SK-N-DZ (cell line): ENCODE measurements at regions not wholly inside any gene's neighbourhood (a gene's known extent, or its start where the extent isn't known, plus 50 kb on each side); places are given as distances from the start of the nearest gene placed in this dataset.

Experiments used
- DNase-seq: peaks from one replicate; pipeline ENCODE4 v3.0.0-alpha.2; 2015; ENCODE audit warnings: low spot score

- DNase-seq: no peak
These were observed 551.2 kb downstream of the EFNB2 start for GRCh38 chr13:105984236-105984635.

- no peak for DNase-seq
These were observed 553.1 kb downstream of the EFNB2 start for GRCh38 chr13:105982219-105982930.

DNA sequence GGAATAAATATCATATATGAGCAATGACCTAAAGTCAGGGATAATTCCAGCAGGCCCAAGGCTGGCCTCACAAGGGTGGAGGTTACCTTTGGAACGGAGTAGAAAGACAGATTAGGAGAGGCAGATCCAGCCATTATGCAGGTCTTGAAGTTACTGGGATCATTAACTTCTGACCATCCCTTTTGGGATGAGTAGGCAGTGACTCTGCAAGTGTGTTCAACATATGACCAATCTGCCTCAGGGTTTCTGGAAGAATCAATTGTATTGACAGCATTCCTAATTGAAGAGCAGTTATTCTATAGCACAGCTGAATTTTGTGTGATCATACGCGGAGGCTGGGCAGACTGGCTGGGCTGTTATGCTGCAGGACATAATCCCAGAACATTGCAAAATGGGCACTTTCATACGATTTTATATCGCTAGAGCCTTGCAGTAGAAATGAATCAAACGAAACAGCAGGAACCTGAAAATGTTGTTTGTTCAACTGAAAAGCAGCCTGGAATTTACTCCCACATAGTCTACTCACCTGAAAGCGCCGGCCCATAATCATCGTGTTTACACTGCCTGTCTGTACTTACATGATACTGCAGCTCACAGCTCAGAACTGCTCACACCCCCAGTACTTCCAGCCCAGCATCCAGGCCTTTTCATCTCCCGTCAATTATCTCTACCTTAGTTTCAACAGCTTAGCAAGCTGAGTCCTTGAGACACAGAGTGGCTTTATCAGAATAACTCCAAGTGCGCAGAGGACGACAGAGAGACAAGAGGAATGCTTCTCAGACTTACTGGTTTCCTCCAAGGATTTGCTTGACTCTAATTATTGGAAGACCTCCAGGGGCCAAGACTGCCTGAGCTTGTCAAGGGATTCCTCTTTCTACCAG, 556.1 kb downstream of the EFNB2 start:
- no peak for DNase-seq

DNA sequence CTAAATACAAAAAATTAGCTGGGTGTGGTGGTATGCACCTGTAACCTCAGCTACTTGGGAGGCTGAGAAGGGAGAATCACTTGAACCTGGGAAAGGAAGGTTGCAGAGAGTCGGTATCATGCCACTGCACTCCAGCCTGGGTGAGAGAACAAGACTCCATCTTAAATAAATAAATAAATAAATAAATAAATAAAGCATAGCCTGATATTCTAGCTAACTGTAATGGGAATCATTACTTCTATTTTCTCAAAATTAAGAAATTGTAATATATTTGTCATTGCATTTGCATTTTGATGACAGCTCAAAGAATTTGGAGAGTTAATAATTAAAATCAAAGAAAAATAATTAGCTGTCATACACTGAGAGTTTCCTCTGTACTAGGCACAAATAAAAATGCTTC, 561.1 kb downstream of the EFNB2 start:
- no peak for DNase-seq

- no peak for DNase-seq
These were observed 562.5 kb downstream of the EFNB2 start for GRCh38 chr13:105972811-105973590.

DNA sequence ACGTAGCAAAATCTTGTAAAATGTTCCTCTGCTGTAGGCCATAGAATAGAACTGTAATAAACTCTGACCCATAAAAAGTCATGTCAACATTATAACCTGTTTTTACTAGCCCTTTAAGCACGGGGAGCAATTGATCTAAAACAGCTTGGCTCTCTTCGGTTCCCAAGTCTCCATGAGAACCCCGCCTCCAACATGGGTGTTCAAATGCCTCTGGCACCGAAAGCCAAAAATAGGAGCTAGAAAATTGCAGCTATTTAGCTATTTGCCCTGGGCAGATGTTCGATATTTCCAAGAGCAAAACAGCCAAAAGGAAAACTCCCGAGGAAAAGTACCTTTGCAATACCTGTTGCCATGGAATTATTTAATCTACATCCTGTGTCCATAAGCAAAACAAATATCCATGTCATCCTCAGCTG, 563.1 kb downstream of the EFNB2 start:
- no peak for DNase-seq

GRCh38 chr13:105971738-105972137, 563.7 kb downstream of the EFNB2 start:
- DNase-seq: no peak

DNA sequence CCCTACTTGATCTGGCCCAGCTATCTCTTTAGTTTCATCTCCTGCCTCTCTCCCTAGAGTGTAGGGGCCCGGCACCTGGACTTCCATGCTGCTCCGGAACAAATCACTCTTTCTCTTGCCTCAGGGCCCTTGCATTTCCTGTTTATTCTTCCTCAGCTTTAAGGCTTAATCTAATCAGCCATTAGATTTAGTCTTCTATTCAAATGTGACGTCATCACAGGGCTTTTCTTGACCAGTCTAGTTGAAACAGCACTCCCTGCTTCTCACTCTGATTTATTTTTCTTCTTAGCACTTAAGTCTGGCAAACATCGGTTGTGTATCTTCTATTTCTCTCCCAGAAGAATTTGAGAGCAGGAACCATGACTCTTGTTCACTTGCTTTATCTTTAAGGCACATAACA, 564.1 kb downstream of the EFNB2 start:
- no peak for DNase-seq

GRCh38 chr13:105969761-105970160, 565.7 kb downstream of the EFNB2 start:
- no peak for DNase-seq

- no peak for DNase-seq
These were observed 569.6 kb downstream of the EFNB2 start for GRCh38 chr13:105965910-105966309.

DNA sequence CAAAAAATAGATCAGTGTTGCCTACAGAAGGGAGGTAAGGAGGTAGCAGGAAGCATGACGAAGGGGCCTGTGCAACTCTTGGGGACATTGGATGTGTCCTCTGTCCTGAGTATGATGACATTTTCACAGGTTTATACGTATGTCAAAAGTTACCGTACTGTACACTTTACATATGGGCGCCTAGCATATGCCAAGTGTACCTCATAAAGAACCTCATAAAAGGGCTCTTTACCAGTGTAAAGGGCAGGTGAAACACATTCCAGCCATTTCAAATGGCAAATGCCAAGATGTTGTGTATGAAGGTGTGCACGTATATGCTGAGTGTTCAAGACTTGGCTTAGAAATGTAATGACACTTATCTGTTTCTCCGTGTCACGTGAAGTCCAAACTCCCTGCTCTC, 573.4 kb downstream of the EFNB2 start:
- no peak for DNase-seq

DNA sequence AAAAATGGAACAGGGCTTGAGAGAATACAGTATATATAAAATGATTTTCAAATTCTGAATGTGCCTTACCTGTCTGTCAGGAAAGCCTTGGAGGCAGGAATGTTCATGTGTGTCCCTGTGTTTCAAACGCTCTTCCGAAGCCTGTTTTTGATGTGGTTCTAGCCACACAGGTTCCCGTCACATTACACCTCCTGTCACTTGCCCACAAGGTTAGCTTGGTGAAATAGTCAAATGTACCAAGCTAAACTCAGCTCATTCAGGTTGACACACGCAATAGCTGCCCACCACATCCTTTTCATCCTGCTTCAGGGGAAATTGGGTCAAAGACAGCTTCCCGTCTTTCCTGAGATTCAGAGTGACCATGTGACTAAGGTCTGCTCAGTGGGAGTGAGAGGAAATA, 574.0 kb downstream of the EFNB2 start:
- no peak for DNase-seq

GRCh38 chr13:105960326-105960725, 575.1 kb downstream of the EFNB2 start:
- no peak for DNase-seq

GRCh38 chr13:105959876-105960275, 575.6 kb downstream of the EFNB2 start:
- no peak for DNase-seq

DNA sequence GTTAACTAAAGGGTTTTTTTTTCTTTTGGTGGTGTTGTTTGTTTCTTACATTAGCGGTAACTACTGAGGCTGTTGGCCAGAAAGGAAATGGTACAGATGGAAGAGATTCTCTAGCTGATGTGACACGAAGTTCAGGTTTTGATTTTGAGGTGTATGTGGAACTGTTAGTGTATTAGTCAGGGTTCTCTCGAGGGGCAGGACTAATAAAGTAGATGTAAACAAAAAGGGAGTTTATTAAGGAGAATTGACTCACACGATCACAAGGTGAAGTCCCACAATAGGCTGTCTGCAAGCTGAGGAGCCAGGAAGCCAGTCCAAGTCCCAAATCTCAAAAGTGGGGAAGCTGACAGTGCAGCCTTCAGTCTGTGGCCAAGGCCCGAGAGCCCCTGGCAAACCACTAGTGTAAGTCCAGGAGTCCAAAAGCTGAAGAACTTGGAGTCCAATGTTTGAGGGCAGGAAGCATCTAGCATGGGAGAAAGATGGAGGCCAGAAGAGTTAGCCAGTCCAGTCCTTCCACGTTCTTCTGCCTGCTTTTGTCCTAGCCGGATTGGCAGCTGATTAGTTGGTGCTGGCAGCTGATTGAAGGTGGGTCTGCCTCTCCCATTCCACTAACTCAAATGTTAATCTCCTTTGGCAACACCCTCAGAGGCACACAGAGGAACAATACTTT, 577.6 kb downstream of the EFNB2 start:
- no peak for DNase-seq

DNA sequence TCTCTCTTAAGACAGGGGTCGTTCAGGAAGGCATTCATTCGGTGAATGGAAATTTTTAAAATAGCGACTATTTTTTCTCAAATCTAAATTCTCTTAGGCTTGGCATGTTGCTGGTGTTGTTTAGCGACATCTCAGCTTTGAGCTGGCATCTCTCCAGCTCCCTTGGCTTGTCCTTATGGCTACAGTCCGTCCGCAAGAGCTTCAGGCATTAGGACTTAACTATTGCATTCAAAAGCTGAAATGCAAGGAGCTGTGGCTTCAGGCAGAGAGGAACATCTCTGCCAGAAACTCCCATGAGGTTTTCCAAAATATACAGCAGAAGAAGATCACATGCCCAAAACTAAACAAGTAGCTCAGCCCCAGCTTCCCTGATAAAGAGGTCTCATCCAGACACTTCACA, 578.5 kb downstream of the EFNB2 start:
- DNase-seq: no peak

GRCh38 chr13:105952973-105953290, 582.5 kb downstream of the EFNB2 start:
- DNase-seq: no peak

DNA sequence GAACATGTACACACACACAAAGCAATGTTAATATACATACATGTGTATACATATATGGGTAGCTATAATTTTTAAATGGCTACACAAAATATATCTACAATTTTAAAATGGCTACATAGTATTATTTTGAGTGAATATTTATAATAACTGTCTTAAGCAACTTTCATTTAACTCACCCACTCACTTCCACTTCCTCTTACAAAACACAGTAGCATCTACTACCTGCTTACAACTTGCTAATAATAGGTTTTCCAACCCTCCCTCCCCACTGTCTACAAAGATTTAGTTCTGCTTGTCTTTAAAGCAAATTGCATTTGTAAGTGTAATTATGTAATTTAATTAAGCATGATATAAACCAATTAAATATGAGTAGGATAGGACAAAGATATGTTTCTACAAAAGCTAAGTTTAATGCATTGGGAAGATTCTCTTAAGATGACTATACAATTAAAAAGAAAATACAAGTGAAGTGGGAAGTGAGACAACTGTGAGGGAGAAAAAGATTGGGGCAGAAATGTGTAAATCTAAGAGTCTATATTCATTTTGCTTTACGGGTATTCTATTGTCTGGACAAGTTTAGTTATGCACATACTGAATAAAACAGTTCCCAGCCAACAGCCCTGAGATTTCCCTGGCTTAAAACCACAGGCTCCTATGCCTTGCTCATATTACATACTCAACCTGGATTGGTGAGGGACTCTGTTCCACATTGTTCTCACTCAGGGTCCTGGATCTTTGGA, 583.1 kb downstream of the EFNB2 start:
- DNase-seq: no peak

DNA sequence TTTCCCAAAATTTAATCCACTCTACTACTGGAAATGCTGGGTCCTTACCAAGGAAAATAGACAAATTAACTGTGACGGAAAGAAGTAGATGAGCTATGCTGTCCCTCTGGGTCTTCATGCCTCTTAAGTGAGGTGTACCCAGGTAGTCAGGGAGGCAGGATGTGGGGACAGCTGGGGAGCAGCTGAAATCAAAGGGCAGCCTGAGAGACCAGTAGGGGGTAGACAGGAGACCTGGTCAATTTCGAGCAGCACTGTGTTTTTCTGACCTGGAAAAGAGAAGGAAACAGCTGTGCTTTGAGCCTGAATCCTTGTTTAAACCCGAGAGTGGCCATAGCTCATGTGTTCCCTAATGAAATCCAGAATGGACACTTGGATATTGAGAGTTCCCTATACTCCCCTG, 587.3 kb downstream of the EFNB2 start:
- DNase-seq: no peak

DNA sequence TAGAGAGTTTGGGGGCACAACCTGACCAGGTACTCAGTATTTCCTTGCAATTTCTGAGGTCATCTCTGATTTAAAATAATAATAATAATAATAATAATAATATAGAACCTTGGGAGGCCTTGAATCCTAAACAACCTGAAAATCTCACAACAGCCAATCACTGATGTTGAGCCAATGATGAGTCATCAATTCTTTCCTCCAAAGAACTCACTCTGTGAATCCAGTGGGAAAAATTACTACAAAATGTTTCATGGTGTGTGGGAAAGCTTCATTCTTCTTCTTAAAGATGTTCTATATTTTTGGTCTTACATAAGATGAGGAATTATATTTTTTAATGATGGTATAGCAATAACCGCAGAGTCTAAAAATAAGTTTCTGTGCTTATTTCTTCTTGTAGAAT, 594.6 kb downstream of the EFNB2 start:
- no peak for DNase-seq

DNA sequence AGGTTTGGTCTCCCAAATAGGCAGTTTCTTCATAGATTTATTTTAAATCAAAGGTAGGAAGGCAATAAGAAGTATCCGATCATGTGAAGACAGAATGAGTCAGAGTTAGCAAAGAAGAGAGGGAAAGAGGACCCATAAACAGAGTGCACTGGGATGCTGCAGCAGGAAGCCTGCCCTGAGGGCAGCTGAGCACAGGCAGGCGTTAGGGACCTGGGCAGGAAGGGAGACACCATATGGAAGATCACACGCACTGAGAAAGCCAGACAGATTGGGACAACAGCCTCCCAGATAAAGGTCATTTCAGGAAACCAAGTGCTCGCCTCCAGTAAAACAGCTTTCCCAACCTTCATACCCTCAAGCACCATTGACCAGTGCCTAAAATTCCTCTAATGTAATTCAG, 598.0 kb downstream of the EFNB2 start:
- DNase-seq: no peak
